Hepatocyte (in vitro differentiated cells): ENCODE measurements at regions not wholly inside any gene's neighbourhood (a gene's known extent, or its start where the extent isn't known, plus 50 kb on each side); places are given as distances from the start of the nearest gene placed in this dataset.

Source experiments
- DNase-seq: peaks from one replicate; pipeline ENCODE4 v3.0.0-alpha.2; 2016; ENCODE audit warnings: low spot score
- H2AFZ ChIP-seq: fragments of 200-600 bp; sonication (generic); 2 replicates; pipeline ENCODE4 v1.6.0; 2016; ENCODE audit warnings: antibody characterized with exemption, mild to moderate bottlenecking
- H3K27ac ChIP-seq: fragments of 200-600 bp; sonication (generic); 2 replicates; pipeline ENCODE4 v1.5.1; 2016; ENCODE audit warnings: mild to moderate bottlenecking
- H3K27me3 ChIP-seq: fragments of 200-600 bp; sonication (generic); 2 replicates; pipeline ENCODE4 v1.6.1; 2016
- H3K36me3 ChIP-seq: fragments of 200-600 bp; sonication (generic); replicated peaks from 2 replicates; pipeline ENCODE4 v1.5.1; 2016; ENCODE audit warnings: low read depth; ENCODE audit not compliant: insufficient read depth
- H3K4me1 ChIP-seq: fragments of 200-600 bp; sonication (generic); 2 replicates; pipeline ENCODE4 v1.5.1; 2016; ENCODE audit warnings: mild to moderate bottlenecking, moderate library complexity; ENCODE audit not compliant: insufficient read depth
- H3K4me2 ChIP-seq: fragments of 200-600 bp; sonication (generic); 2 replicates; pipeline ENCODE4 v1.6.0; 2016
- H3K4me3 ChIP-seq: fragments of 200-600 bp; sonication (generic); 2 replicates; pipeline ENCODE4 v1.5.1; 2016; ENCODE audit warnings: mild to moderate bottlenecking
- H3K79me2 ChIP-seq: fragments of 200-600 bp; sonication (generic); 2 replicates; pipeline ENCODE4 v1.6.0; 2017; ENCODE audit warnings: mild to moderate bottlenecking
- H3K9me2 ChIP-seq: fragments of 200-600 bp; sonication (generic); replicated peaks from 2 replicates; pipeline ENCODE4 v1.6.0; 2017; ENCODE audit warnings: mild to moderate bottlenecking; ENCODE audit not compliant: insufficient read depth
- H3K9me3 ChIP-seq: fragments of 200-600 bp; sonication (generic); 2 replicates; pipeline ENCODE4 v1.5.1; 2016; ENCODE audit warnings: low read depth, mild to moderate bottlenecking
- H4K20me1 ChIP-seq: fragments of 200-600 bp; sonication (generic); 2 replicates; pipeline ENCODE4 v1.6.0; 2016; ENCODE audit warnings: mild to moderate bottlenecking; ENCODE audit not compliant: insufficient read depth, poor library complexity, severe bottlenecking
- EZH2 ChIP-seq: fragments of 200-600 bp; sonication (generic); IDR thresholded peaks from 2 replicates; pipeline ENCODE4 v1.6.1; 2016; ENCODE audit warnings: antibody characterized with exemption, mild to moderate bottlenecking, borderline replicate concordance
- EZH2phosphoT487 ChIP-seq: fragments of 200-600 bp; sonication (generic); IDR thresholded peaks from one replicate; pipeline ENCODE4 v1.6.1; 2018; ENCODE audit warnings: antibody characterized with exemption, mild to moderate bottlenecking, low read depth, moderate library complexity; ENCODE audit not compliant: unreplicated experiment, severe bottlenecking
- WGBS: methylation state at CpG from one replicate; pipeline ENCODE4 v1.1.6; 2016; ENCODE audit warnings: low lambda C conversion rate; ENCODE audit errors: missing lambda C conversion rate; 5-methylcytosine and 5-hydroxymethylcytosine counted together
- TF ChIP-seq, protein P1 (sequence below): fragments of 200-600 bp; sonication (generic); IDR thresholded peaks from 2 replicates; pipeline ENCODE4 v1.5.1; 2016; ENCODE audit warnings: antibody characterized with exemption, mild to moderate bottlenecking; ENCODE audit not compliant: poor library complexity

DNA sequence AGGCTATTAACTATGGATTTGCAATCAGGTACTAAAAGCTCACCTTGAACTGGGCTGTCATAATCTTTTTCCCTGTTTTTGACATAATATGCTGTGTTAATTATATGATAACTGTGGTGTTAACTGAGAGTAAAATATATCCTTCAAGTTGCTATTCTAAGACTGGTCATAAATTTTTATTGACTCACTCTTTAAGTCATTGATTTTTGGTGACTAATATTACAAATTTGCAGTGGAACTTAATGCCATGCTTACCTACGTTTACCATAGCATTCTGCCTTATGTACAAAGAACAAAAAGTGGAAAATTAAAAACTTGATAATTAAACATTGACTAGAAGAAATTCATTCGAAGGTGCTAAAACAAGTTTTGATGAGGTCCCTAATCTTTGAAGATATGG is 872.4 kb downstream of the BRINP3 start:
- no peaks in the 10 kb centered on the region for H3K27me3 ChIP-seq
- no peak for TF ChIP-seq EZH2
- TF ChIP-seq, protein P1, sequence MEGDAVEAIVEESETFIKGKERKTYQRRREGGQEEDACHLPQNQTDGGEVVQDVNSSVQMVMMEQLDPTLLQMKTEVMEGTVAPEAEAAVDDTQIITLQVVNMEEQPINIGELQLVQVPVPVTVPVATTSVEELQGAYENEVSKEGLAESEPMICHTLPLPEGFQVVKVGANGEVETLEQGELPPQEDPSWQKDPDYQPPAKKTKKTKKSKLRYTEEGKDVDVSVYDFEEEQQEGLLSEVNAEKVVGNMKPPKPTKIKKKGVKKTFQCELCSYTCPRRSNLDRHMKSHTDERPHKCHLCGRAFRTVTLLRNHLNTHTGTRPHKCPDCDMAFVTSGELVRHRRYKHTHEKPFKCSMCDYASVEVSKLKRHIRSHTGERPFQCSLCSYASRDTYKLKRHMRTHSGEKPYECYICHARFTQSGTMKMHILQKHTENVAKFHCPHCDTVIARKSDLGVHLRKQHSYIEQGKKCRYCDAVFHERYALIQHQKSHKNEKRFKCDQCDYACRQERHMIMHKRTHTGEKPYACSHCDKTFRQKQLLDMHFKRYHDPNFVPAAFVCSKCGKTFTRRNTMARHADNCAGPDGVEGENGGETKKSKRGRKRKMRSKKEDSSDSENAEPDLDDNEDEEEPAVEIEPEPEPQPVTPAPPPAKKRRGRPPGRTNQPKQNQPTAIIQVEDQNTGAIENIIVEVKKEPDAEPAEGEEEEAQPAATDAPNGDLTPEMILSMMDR: no peak
- TF ChIP-seq EZH2phosphoT487: no peak
- no peak for DNase-seq
- H3K4me2 ChIP-seq: no peak overlapping the region
- H3K9me3 ChIP-seq: no peaks in the 10 kb centered on the region
- no peak overlapping the region for H3K4me3 ChIP-seq
- H3K36me3 ChIP-seq: no peaks in the 10 kb centered on the region
- peak overlapping the region; percentile 14 for H3K27ac ChIP-seq
- WGBS: 58% methylated on average over 2 of the region's 2 CpGs
- H3K9me2 ChIP-seq: no peaks in the 10 kb centered on the region
- H4K20me1 ChIP-seq: no peaks in the 10 kb centered on the region
- H2AFZ ChIP-seq: no peak overlapping the region
- no peaks in the 10 kb centered on the region for H3K4me1 ChIP-seq
- no peaks in the 10 kb centered on the region for H3K79me2 ChIP-seq

DNA sequence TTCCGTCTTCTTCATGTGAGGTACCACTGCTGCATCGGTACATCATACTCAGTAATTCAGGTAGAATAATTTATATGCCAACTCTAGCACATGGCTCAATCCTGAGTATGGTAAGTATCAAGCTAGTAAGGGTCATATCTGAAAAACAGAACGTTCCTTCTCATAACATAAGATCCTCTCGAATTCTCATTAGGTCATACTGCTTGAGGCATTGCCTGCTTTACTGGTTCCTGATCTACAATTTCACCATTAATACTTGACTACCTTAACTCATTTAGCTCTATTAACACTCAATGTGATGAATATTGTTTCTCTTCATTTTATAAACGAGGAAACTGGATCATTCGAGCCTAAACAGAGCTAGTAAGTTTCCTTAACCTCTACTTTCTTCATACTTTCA is 871.6 kb downstream of the BRINP3 start:
- H4K20me1 ChIP-seq: no peaks in the 10 kb centered on the region
- no peaks in the 10 kb centered on the region for H3K4me1 ChIP-seq
- TF ChIP-seq, protein P1: no peak
- TF ChIP-seq EZH2 (no peak), EZH2phosphoT487 (no peak)
- no peak overlapping the region for H3K4me3 ChIP-seq
- no peak overlapping the region for H2AFZ ChIP-seq
- no peaks in the 10 kb centered on the region for H3K9me2 ChIP-seq
- no peaks in the 10 kb centered on the region for H3K79me2 ChIP-seq
- no peak overlapping the region for H3K4me2 ChIP-seq
- DNase-seq: no peak
- H3K9me3 ChIP-seq: no peaks in the 10 kb centered on the region
- H3K27me3 ChIP-seq: no peaks in the 10 kb centered on the region
- H3K36me3 ChIP-seq: no peaks in the 10 kb centered on the region
- no peak overlapping the region for H3K27ac ChIP-seq
- WGBS: 86% methylated on average over 6 of the region's 6 CpGs

DNA sequence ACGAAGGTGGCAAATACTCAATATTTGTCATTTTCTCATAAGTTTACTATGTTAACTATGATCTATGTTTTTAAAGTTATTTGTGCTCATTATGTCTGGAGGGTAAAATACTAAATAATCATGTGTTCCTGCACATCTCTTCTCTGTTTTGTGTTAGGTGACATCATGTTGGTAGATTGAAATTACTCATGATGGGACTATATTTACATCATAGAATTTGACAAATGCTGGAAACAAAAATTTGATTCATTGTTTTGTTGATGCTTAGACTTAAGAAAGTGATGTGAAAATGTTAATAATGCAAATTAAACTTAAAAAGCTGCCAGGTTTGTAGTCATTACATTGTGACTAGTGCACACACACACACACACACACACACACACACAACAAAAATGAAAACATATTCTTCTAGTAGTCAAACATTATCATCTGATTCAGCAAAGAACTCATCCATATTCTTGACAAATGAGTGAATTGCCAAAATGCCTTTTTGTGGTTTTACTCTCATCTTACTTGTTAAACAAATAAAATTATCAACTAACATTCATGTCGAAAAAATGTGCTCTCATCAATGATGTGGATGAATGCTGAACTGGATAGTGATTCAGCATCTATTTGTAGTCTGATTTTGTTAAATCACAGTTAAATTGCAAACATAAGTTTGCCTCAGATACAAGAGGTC is 870.7 kb downstream of the BRINP3 start:
- Histone ChIP-seq H3K27ac (no peak overlapping the region), H4K20me1 (no peaks in the 10 kb centered on the region), H3K4me1 (no peaks in the 10 kb centered on the region), H3K79me2 (no peaks in the 10 kb centered on the region), H3K4me2 (no peak overlapping the region), H3K4me3 (no peak overlapping the region), H2AFZ (no peak overlapping the region), H3K27me3 (no peaks in the 10 kb centered on the region), H3K9me2 (no peaks in the 10 kb centered on the region), H3K36me3 (no peaks in the 10 kb centered on the region), H3K9me3 (no peaks in the 10 kb centered on the region)
- TF ChIP-seq EZH2phosphoT487: no peak
- TF ChIP-seq, protein P1: no peak
- no peak for TF ChIP-seq EZH2
- WGBS: 71% methylated on average over 2 of the region's 2 CpGs
- DNase-seq: no peak

DNA sequence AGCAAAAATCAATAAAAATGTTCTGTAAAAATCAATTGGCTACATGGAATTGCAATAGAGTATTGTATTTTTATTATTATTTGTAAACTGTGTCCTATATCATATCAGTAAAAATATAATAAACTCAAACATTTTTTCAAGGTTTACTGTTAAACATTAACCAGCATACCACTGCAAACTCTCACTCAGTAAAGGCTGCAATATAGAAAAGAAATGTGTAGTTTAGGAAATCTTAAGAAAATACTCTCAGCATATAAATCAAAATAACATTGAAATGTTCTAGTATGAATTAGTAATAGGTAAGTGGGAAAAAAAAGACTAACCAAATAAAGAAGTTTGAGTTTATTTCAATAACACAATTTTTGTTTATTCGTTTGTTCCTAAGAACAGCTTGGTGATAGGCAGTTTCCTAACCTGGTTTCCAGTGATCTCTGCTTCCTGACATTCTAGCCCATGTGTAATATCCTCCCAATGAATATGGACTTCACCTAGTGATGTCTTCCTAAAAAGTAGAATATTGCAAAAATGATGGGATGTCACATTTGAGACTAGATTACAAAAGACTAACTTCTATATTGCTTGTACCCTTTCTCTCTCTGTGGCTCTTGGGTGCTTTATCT is 870.1 kb downstream of the BRINP3 start:
- Histone ChIP-seq H3K27me3 (no peaks in the 10 kb centered on the region), H4K20me1 (no peaks in the 10 kb centered on the region), H3K9me3 (no peaks in the 10 kb centered on the region), H3K4me1 (no peaks in the 10 kb centered on the region), H3K36me3 (no peaks in the 10 kb centered on the region), H2AFZ (no peak overlapping the region), H3K27ac (no peak overlapping the region), H3K9me2 (no peaks in the 10 kb centered on the region), H3K79me2 (no peaks in the 10 kb centered on the region), H3K4me2 (no peak overlapping the region), H3K4me3 (no peak overlapping the region)
- DNase-seq: no peak
- 82% methylated on average over 1 of the region's 1 CpG for WGBS
- TF ChIP-seq EZH2 (no peak), EZH2phosphoT487 (no peak)
- TF ChIP-seq, protein P1: no peak
